GM12874 (cell line): ENCODE measurements at regions not wholly inside any gene's neighbourhood (a gene's known extent, or its start where the extent isn't known, plus 50 kb on each side); places are given as distances from the start of the nearest gene placed in this dataset.
A peak's percentile ranks its signal among the peaks of the same experiment; 100 is the strongest.

ENCODE experiments used
- CTCF ChIP-seq: IDR thresholded peaks from 2 replicates; pipeline ENCODE4 v1.5.1; 2011; ENCODE audit warnings: low read depth, mild to moderate bottlenecking, control low read depth, low read length, moderate library complexity; ENCODE audit not compliant: insufficient read depth

- TF ChIP-seq CTCF = no peak
Observed at GRCh38 chr4:67344594-67345380, 200.5 kb downstream of the CENPC start.

GRCh38 chr4:67343199-67343598 is 202.1 kb downstream of the CENPC start:
- TF ChIP-seq CTCF = no peak

- no peak for TF ChIP-seq CTCF
Observed at GRCh38 chr4:67342291-67342690, 203.0 kb downstream of the CENPC start.

- no peak for TF ChIP-seq CTCF
Observed at GRCh38 chr4:67333664-67334063, 211.6 kb downstream of the CENPC start.

GRCh38 chr4:67332627-67333026 is 212.7 kb downstream of the CENPC start:
- TF ChIP-seq CTCF = peak; percentile 58; the same call in 1 of the 2 replicates

GRCh38 chr4:67328393-67328792 is 216.9 kb downstream of the CENPC start:
- TF ChIP-seq CTCF = no peak

- no peak for TF ChIP-seq CTCF
Observed at GRCh38 chr4:67328018-67328278, 217.4 kb downstream of the CENPC start.
